ENCODE measurements at regions not wholly inside any gene's neighbourhood (a gene's known extent, or its start where the extent isn't known, plus 50 kb on each side); places are given as distances from the start of the nearest gene placed in this dataset.

GRCh38 chr10:8393531-8393930 lies 339.0 kb downstream of the GATA3 start:
- H3K9ac ChIP-seq (ENCODE audit: low read length), result no peak overlapping the region
- no peak for TF ChIP-seq CTCF (IDR thresholded peaks at IDR 0.05; ENCODE audit: insufficient read depth, low read length, poor library complexity, severe bottlenecking)
- no peak for TF ChIP-seq EZH2phosphoT487 (conservative IDR thresholded peaks at IDR 0.05; ENCODE audit: low read length)

GRCh38 chr10:8396675-8397074 lies 342.2 kb downstream of the GATA3 start:
- H3K27ac ChIP-seq (ENCODE audit: low read depth, low read length), result no peak overlapping the region
- H3K79me2 ChIP-seq (ENCODE audit: insufficient read depth, low read length), result no peaks in the 10 kb centered on the region
- no peaks in the 10 kb centered on the region for H3K9me3 ChIP-seq (ENCODE audit: insufficient read depth, low read length)
- no peaks in the 10 kb centered on the region for H3F3A ChIP-seq (ENCODE audit: insufficient read depth)
- no peaks in the 10 kb centered on the region for H3K9me2 ChIP-seq (replicated peaks; ENCODE audit: insufficient read depth, low read length)
- no peaks in the 10 kb centered on the region for H4K20me1 ChIP-seq (ENCODE audit: low read depth, low read length)
- no peaks in the 10 kb centered on the region for H3K27me3 ChIP-seq (ENCODE audit: low read length)
- H2AFZ ChIP-seq (ENCODE audit: low read depth, low read length, severe bottlenecking), result no peak overlapping the region
- no peak overlapping the region for H3K4me2 ChIP-seq (ENCODE audit: low read depth, low read length, poor library complexity, severe bottlenecking)
- no peak overlapping the region for H3K4me3 ChIP-seq (ENCODE audit: insufficient read depth, low read length, poor library complexity, severe bottlenecking)
- TF ChIP-seq EZH2phosphoT487 (conservative IDR thresholded peaks at IDR 0.05; ENCODE audit: low read length) (no peak), CTCF (IDR thresholded peaks at IDR 0.05; ENCODE audit: insufficient read depth, low read length, poor library complexity, severe bottlenecking) (no peak)
- H3K9ac ChIP-seq (ENCODE audit: low read length), result no peak overlapping the region
- H3K36me3 ChIP-seq (ENCODE audit: low read length), result no peaks in the 10 kb centered on the region

More at GRCh38 chr10:8393531-8393930, 339.0 kb downstream of the GATA3 start:
- Histone ChIP-seq H3F3A (ENCODE audit: insufficient read depth) (no peaks in the 10 kb centered on the region), H2AFZ (ENCODE audit: low read depth, low read length, severe bottlenecking) (no peak overlapping the region), H4K20me1 (ENCODE audit: low read depth, low read length) (no peaks in the 10 kb centered on the region), H3K4me3 (ENCODE audit: insufficient read depth, low read length, poor library complexity, severe bottlenecking) (no peak overlapping the region), H3K4me2 (ENCODE audit: low read depth, low read length, poor library complexity, severe bottlenecking) (no peak overlapping the region), H3K79me2 (ENCODE audit: insufficient read depth, low read length) (no peaks in the 10 kb centered on the region), H3K9me3 (ENCODE audit: insufficient read depth, low read length) (no peaks in the 10 kb centered on the region), H3K9me2 (replicated peaks; ENCODE audit: insufficient read depth, low read length) (no peaks in the 10 kb centered on the region), H3K36me3 (ENCODE audit: low read length) (no peaks in the 10 kb centered on the region), H3K27ac (ENCODE audit: low read depth, low read length) (no peak overlapping the region), H3K27me3 (ENCODE audit: low read length) (no peaks in the 10 kb centered on the region)

- no peaks in the 10 kb centered on the region for H3K27me3 ChIP-seq (ENCODE audit: low read length)
- H3K9ac ChIP-seq (ENCODE audit: low read length), result no peak overlapping the region
- TF ChIP-seq EZH2phosphoT487 (conservative IDR thresholded peaks at IDR 0.05; ENCODE audit: low read length), result no peak
- no peak for TF ChIP-seq CTCF (IDR thresholded peaks at IDR 0.05; ENCODE audit: insufficient read depth, low read length, poor library complexity, severe bottlenecking)
- H3K4me2 ChIP-seq (ENCODE audit: low read depth, low read length, poor library complexity, severe bottlenecking), result no peak overlapping the region
- H3K9me3 ChIP-seq (ENCODE audit: insufficient read depth, low read length), result no peaks in the 10 kb centered on the region
- H3K27ac ChIP-seq (ENCODE audit: low read depth, low read length), result no peak overlapping the region
- no peaks in the 10 kb centered on the region for H3K36me3 ChIP-seq (ENCODE audit: low read length)
- H3F3A ChIP-seq (ENCODE audit: insufficient read depth), result no peaks in the 10 kb centered on the region
- H3K9me2 ChIP-seq (replicated peaks; ENCODE audit: insufficient read depth, low read length), result no peaks in the 10 kb centered on the region
- no peak overlapping the region for H2AFZ ChIP-seq (ENCODE audit: low read depth, low read length, severe bottlenecking)
- H3K79me2 ChIP-seq (ENCODE audit: insufficient read depth, low read length), result no peaks in the 10 kb centered on the region
- H4K20me1 ChIP-seq (ENCODE audit: low read depth, low read length), result no peaks in the 10 kb centered on the region
- H3K4me3 ChIP-seq (ENCODE audit: insufficient read depth, low read length, poor library complexity, severe bottlenecking), result no peak overlapping the region
These were observed 344.3 kb downstream of the GATA3 start for GRCh38 chr10:8398771-8399170.
